Muscle of arm (tissue), 1 donor: ENCODE measurements at regions not wholly inside any gene's neighbourhood (a gene's known extent, or its start where the extent isn't known, plus 50 kb on each side); places are given as distances from the start of the nearest gene placed in this dataset.

Experiments used
- DNase-seq: peaks from one replicate; pipeline ENCODE4 v3.0.0-alpha.2; 2013

DNA sequence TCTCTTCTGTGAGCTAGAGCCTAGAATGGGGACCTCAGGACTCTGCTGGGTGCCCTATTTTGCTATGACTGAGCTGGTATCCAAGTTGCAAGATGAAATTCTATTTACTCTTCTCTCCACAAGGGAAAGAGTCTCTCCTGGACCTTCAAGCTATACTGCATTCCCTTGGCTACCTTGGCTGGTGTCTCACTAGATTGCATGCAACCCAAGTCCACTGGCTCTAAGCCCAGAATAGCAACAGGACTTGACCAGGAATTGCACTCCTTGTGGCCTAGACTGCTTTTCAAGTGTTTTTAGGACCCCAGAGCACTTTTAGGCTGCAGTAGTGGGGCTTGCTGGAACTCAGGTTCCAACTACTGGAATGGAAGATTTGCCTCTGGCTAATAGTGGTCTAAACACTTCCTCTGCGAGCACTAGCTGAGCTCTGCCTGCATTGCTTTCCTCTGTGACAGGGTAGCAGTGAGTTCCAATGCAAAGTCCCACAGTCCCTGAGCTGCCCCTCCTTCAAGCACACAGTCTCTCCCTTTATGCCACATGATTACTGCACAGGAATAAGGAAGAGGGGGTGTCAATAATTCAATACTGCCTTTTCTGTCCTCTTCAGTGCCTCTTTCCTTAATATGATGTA lies 1009.1 kb upstream of the FLRT2 start:
- DNase-seq, result no peak

DNA sequence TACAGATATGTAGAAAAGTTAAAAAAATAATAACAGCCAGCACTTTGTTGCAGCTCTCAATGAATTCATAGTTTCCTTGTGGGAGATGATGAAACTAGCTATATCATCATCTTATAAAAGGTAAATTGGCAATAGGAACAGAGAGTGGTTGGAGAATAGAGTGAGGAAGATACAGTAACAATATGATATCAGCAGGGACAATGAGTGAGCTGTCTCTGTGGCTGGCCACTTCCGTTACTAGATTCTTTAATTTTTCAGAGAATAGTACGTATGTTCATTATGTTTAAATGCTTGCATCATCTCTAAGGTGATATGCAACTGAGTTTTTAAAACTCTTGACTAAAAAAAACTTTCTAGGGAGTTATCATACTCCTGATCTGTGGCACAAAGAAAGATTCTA lies 1006.2 kb upstream of the FLRT2 start:
- no peak for DNase-seq

DNA sequence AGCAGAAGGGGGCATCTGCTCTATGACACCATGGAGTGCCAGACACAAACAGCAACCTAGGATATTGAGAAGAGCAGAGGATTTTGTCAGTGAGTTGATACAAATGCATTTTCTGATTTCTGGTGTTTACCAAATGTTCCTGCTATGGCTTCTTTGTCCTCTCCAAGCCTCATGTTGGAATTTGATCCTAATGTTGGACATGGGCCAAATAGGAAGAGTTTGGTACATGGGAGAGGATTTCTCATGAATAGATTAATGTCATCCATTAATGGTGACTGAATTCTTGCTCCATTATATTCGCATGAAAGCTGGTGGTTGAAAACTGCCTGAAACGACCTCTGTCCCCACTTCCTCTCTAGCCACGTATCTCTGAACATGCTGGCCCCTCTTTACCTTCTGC lies 1002.2 kb upstream of the FLRT2 start:
- DNase-seq, result no peak

GRCh38 chr14:84532016-84532415 lies 997.9 kb upstream of the FLRT2 start:
- no peak for DNase-seq

DNA sequence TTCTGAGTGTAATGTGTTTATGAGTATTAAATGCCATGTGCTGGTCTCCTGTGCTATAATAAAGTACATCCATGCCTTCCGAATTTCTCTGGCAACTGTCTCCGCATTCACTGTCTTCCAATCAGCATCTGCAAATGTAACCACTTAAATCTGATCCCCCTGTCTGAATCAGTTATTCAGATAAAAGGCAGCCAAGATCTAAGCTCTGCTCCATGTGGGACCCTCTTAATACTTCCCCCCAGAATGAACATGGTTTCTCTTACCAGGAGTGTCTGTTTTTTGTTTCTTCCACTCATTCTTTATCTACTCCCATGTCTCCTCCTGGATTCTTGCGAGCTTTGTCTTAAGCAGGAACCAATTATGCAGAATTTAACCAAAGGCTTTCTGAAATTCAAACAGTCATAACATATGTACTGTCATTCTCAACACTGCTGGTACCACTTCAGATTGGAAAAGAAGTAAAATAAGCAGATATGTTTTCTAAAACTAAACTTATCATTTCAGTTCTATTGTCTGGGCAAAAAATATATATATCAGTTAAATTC lies 996.7 kb upstream of the FLRT2 start:
- DNase-seq, result no peak

GRCh38 chr14:84533791-84534190 lies 996.2 kb upstream of the FLRT2 start:
- no peak for DNase-seq

GRCh38 chr14:84535484-84535883 lies 994.5 kb upstream of the FLRT2 start:
- DNase-seq, result no peak

DNA sequence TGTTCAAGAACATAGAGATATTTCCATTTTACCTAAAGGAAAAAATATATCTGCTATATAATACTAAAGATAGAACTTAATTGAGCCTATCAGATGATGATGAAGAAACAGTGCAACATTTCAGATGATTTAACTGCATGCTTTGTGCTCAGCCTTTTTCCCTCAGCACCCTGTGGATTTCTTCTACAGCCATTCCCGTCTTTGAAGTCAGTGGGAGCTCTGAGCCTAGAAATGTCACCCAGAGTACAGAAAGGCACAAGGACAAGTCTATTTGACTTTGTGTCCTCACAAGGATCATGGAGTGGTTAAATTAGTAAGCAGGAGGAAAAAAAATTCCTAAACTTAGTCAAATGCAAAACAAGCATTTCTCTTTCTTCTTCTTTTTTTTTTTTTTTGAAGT lies 994.0 kb upstream of the FLRT2 start:
- DNase-seq, result no peak

GRCh38 chr14:84541018-84541417 lies 988.9 kb upstream of the FLRT2 start:
- no peak for DNase-seq

DNA sequence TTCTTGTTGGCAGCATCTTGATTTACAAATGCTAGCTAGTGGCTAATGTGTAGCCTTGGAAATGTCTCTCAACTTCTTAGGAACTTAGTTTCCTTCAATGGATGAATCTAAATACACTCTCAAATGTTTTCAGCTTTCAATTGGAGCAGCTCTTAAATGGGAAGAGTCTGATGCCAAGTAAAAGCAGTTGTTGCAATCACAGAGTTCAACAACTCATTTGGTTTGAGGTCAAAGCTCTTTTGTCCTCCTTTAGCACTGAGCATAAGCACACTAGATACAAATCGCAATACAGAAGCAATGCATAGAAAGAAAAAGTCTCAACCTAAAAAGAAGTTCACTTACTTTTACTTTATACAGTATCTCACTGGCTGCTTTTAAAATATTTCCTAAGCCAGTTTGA lies 986.1 kb upstream of the FLRT2 start:
- no peak for DNase-seq

DNA sequence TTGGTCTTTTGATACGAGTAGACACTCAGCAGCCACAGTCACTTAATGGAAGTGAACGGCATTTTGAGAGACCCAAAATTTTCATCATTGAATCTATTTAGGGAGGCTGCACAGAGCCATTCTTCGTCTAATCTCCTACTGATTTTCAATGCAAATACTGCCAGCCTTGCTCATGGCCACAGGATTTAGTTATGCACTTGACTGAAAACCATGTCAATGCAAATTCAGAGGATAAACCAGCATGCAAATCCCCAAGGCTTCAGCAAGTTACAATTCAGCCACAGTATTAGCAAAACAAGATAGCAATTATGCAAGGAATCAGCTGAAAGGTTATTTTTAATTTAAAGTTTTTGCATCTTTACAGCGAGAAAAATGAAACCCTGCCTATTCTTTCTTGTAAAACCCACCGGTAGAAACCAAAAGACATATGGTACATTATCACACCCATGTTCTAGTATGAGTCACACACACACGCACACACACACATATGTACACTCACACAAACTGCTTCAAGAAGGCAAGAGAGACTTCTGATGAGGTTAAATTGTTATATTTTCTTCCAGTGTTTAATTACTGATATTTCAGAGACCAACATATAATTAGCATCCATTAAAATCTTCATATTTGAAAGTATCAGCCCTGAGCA lies 985.3 kb upstream of the FLRT2 start:
- DNase-seq, result no peak

DNA sequence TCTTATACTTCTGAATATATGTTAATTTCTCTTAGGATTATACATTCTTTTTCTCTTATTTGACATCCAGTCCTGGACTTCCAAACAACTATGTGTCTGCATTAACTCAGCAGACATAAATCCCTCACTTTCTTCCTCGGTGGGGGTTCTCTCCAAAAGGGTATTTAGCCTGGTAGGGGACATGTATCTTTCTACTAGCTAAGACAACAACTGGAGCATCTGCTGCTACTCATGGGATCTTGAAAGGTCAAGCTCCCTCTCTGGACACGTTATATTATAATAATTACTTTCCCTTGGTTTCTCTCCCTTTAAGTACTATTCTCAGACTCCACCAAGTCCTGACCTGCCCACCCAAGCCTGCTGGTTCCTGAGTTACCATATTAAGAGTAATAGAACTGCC lies 983.7 kb upstream of the FLRT2 start:
- DNase-seq, result no peak

DNA sequence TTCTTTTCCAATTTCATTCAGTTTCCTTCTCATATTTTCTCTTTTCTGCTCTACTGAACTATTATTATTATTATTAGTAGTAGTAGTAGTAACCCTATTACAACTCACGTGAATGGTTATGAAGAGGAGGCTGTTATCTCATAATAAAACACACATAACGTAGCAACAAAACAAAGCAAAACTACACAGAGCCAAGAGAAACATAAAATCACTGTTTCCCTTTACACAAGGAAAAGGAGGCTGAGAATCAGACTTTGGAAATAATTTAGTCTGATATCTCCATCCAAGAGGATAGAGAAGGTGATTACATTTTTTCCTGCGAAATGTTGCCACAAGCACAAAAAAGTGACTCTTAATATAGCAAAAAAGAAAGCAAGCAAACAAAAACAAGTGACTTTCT lies 975.8 kb upstream of the FLRT2 start:
- no peak for DNase-seq

GRCh38 chr14:84555493-84555892 lies 974.5 kb upstream of the FLRT2 start:
- no peak for DNase-seq

DNA sequence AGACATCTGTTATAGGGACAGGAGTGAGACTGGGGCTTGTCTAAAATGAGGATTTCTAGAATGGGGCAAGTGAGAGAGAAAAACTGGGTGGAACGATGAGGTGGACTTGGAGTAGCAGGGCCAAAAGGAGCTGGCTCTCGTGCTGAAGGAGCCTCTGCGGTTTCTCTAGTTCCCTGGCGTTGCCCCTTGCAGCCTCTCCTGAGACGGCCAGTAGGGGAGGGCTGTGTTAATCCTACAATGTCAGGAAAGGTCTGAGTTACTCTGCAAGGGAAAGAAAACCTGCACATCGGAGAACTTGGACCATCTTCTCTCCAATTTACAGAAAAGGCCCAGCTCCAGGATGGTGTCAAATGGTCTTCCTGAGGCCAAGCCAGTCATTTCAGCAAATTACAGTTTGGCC lies 963.8 kb upstream of the FLRT2 start:
- no peak for DNase-seq

DNA sequence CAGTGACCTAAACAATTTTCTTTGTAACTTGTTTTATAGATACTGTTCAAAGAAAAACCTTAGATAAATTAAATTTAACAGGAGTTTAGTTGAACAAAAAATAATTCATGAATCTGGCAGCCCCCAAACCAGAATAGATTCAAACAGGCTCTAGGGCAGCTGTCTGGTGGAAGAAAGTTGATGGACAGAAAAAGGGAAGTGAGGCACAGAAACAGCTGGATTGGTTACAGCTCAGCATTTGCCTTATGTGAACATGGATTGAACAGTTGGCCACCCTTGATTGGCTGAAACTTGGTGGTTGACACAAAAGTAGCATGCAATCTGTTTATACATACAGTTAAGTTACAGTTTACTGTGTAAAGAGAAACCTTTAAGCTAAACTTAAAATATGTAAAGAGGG lies 954.3 kb upstream of the FLRT2 start:
- no peak for DNase-seq

DNA sequence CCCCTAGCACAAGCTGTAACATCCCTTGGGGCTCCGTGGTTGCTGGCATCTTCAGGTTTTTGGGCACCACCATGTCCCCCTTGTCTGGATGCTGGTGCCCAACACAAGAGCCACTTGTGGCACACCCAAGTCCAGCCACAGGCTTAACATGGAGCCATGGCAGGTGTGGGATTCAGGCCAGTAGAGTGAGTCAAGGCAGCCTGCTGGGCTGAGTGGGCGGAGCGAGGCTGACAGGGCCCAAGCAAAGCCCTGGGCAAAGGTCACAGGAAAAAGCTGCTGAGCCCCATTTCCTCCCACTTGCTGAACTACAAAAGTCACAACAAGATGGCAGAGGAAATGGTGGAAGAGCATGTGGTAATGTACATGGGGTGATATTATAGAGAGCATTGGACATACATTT lies 950.7 kb upstream of the FLRT2 start:
- no peak for DNase-seq

GRCh38 chr14:84581041-84581440 lies 948.9 kb upstream of the FLRT2 start:
- DNase-seq, result no peak

- no peak for DNase-seq
Observed at GRCh38 chr14:84584511-84584910, 945.4 kb upstream of the FLRT2 start.

GRCh38 chr14:84591827-84592445 lies 938.0 kb upstream of the FLRT2 start:
- DNase-seq, result no peak

DNA sequence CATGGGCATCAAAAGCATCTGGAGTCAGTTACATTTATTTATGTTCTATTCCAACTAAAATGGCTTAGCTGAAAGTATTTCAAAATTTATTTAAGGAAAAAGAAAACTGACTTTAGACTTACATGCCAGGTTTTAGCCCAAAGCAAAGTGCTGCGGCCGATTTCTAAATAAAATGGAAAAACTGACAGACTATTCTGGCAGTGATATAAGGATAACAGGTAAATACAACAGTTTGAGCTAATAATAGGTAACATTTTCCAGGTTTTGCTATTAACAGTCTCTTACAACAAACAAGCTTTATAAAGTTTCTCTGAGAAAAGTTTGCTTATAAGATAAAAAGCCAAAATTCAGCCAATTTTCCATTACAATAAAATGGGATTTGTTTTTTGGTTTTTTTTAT lies 937.2 kb upstream of the FLRT2 start:
- no peak for DNase-seq

GRCh38 chr14:84610086-84610485 lies 919.9 kb upstream of the FLRT2 start:
- no peak for DNase-seq

GRCh38 chr14:84622357-84622756 lies 907.6 kb upstream of the FLRT2 start:
- DNase-seq, result no peak

DNA sequence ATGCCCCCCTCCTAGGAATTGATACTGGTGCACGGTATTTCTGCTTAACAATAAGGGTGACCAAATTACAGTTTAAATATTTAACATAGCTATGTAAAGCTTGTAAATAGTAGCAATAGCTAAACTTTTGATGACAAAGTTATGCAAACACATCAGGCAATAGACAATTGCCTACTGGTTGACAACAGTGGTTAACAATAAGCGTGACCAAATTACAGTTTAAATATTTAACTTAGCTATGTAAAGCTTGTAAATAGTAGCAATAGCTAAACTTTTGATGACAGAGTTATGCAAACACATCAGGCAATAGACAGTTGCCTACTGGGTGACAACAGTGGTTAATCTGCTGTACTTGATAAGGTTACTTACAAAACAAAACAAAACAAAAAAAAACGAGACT lies 886.5 kb upstream of the FLRT2 start:
- DNase-seq, result no peak
